Activated naive CD8-positive, alpha-beta T cell treated with anti-CD3 and anti-CD28 coated beads for 36 hours (primary cell): ENCODE measurements at regions not wholly inside any gene's neighbourhood (a gene's known extent, or its start where the extent isn't known, plus 50 kb on each side); places are given as distances from the start of the nearest gene placed in this dataset.
"Not testable (repeated sequence)": the region's sequence is repeated elsewhere in the genome, so short reads cannot be mapped to it uniquely, and the experiment has no call there.

ENCODE experiments used
- DNase-seq: peaks from one replicate; pipeline ENCODE4 v3.0.0; 2021
- H3K27ac Mint-ChIP-seq: one replicate; pipeline ENCODE4 v1.8.0; 2022; ENCODE audit warnings: mild to moderate bottlenecking, moderate library complexity, mixed read lengths
- H3K27me3 Mint-ChIP-seq: one replicate; pipeline ENCODE4 v1.8.0; 2022; ENCODE audit warnings: mild to moderate bottlenecking, mixed read lengths
- H3K36me3 Mint-ChIP-seq: one replicate; pipeline ENCODE4 v1.8.0; 2021; ENCODE audit warnings: mild to moderate bottlenecking, mixed read lengths
- H3K4me1 Mint-ChIP-seq: one replicate; pipeline ENCODE4 v1.8.0; 2021; ENCODE audit warnings: mixed read lengths
- H3K4me3 Mint-ChIP-seq: one replicate; pipeline ENCODE4 v1.8.0; 2022; ENCODE audit warnings: mild to moderate bottlenecking, moderate library complexity, mixed read lengths
- H3K9me3 Mint-ChIP-seq: one replicate; pipeline ENCODE4 v1.8.0; 2022; ENCODE audit warnings: mixed read lengths

GRCh38 chr1:173392895-173393658 is 84.1 kb upstream of the PRDX6 start:
- no peaks in the 10 kb centered on the region for H3K9me3 Mint-ChIP-seq
- no peaks in the 10 kb centered on the region for H3K27me3 Mint-ChIP-seq
- H3K36me3 Mint-ChIP-seq: peaks cover 1% of the 10 kb centered on the region
- H3K27ac Mint-ChIP-seq: no peak overlapping the region
- no peak for DNase-seq
- no peaks in the 10 kb centered on the region for H3K4me1 Mint-ChIP-seq
- no peak overlapping the region for H3K4me3 Mint-ChIP-seq

GRCh38 chr1:173393659-173394000 is 83.5 kb upstream of the PRDX6 start:
- Mint-ChIP-seq H3K27ac (no peak overlapping the region), H3K4me3 (no peak overlapping the region), H3K27me3 (no peaks in the 10 kb centered on the region), H3K4me1 (no peaks in the 10 kb centered on the region), H3K9me3 (no peaks in the 10 kb centered on the region), H3K36me3 (peaks cover 1% of the 10 kb centered on the region)
- DNase-seq: no peak

- not testable (repeated sequence) for H3K4me1 Mint-ChIP-seq, H3K9me3 Mint-ChIP-seq, H3K4me3 Mint-ChIP-seq
Measured at GRCh38 chr1:173394813-173395212, 82.3 kb upstream of the PRDX6 start.

GRCh38 chr1:173395762-173396161 is 81.4 kb upstream of the PRDX6 start:
- no peaks in the 10 kb centered on the region for H3K4me1 Mint-ChIP-seq
- H3K27me3 Mint-ChIP-seq: no peaks in the 10 kb centered on the region
- no peaks in the 10 kb centered on the region for H3K9me3 Mint-ChIP-seq
- no peak overlapping the region for H3K27ac Mint-ChIP-seq
- DNase-seq: no peak
- peaks cover 1% of the 10 kb centered on the region for H3K36me3 Mint-ChIP-seq
- H3K4me3 Mint-ChIP-seq: no peak overlapping the region

More at GRCh38 chr1:173394813-173395212, 82.3 kb upstream of the PRDX6 start:
- H3K36me3 Mint-ChIP-seq, H3K27ac Mint-ChIP-seq, H3K27me3 Mint-ChIP-seq, DNase-seq: not testable (repeated sequence)

- no peak for DNase-seq
- H3K4me3 Mint-ChIP-seq: no peak overlapping the region
- no peaks in the 10 kb centered on the region for H3K27me3 Mint-ChIP-seq
- peaks cover under 1% of the 10 kb centered on the region for H3K4me1 Mint-ChIP-seq
- H3K36me3 Mint-ChIP-seq: peaks cover 1% of the 10 kb centered on the region
- H3K27ac Mint-ChIP-seq: no peak overlapping the region
- H3K9me3 Mint-ChIP-seq: no peaks in the 10 kb centered on the region
Measured at GRCh38 chr1:173400387-173400995, 76.6 kb upstream of the PRDX6 start.

- Mint-ChIP-seq H3K4me3 (no peak overlapping the region), H3K36me3 (no peaks in the 10 kb centered on the region), H3K9me3 (no peaks in the 10 kb centered on the region), H3K27ac (no peak overlapping the region), H3K27me3 (no peaks in the 10 kb centered on the region), H3K4me1 (peaks cover 21% of the 10 kb centered on the region)
- no peak for DNase-seq
Measured at GRCh38 chr1:173403996-173404395, 73.1 kb upstream of the PRDX6 start.

GRCh38 chr1:173405281-173405680 is 71.9 kb upstream of the PRDX6 start:
- Mint-ChIP-seq H3K27ac (no peak overlapping the region), H3K27me3 (no peaks in the 10 kb centered on the region), H3K9me3 (no peaks in the 10 kb centered on the region), H3K36me3 (no peaks in the 10 kb centered on the region), H3K4me3 (no peak overlapping the region), H3K4me1 (peaks cover 32% of the 10 kb centered on the region)
- DNase-seq: no peak

GRCh38 chr1:173405834-173406233 is 71.3 kb upstream of the PRDX6 start:
- Mint-ChIP-seq H3K9me3 (no peaks in the 10 kb centered on the region), H3K27me3 (no peaks in the 10 kb centered on the region), H3K36me3 (no peaks in the 10 kb centered on the region), H3K27ac (no peak overlapping the region), H3K4me1 (peaks cover 38% of the 10 kb centered on the region), H3K4me3 (no peak overlapping the region)
- DNase-seq: no peak

- H3K27me3 Mint-ChIP-seq: no peaks in the 10 kb centered on the region
- H3K27ac Mint-ChIP-seq: peak overlapping the region; percentile 73
Measured at GRCh38 chr1:173406783-173407230, 70.3 kb upstream of the PRDX6 start.

GRCh38 chr1:173407846-173408245 is 69.3 kb upstream of the PRDX6 start:
- H3K4me1 Mint-ChIP-seq: peaks cover 51% of the 10 kb centered on the region

More at GRCh38 chr1:173406783-173407230, 70.3 kb upstream of the PRDX6 start:
- H3K9me3 Mint-ChIP-seq: no peaks in the 10 kb centered on the region
- DNase-seq: peak; percentile 29
- peak overlapping the region; percentile 68 for H3K4me3 Mint-ChIP-seq
- H3K4me1 Mint-ChIP-seq: peaks cover 44% of the 10 kb centered on the region
- H3K36me3 Mint-ChIP-seq: no peaks in the 10 kb centered on the region

GRCh38 chr1:173408886-173409285 is 68.2 kb upstream of the PRDX6 start:
- Mint-ChIP-seq H3K27ac (no peak overlapping the region), H3K9me3 (no peaks in the 10 kb centered on the region), H3K36me3 (no peaks in the 10 kb centered on the region), H3K4me1 (peaks cover 61% of the 10 kb centered on the region), H3K27me3 (no peaks in the 10 kb centered on the region), H3K4me3 (no peak overlapping the region)
- no peak for DNase-seq

More at GRCh38 chr1:173407846-173408245, 69.3 kb upstream of the PRDX6 start:
- H3K4me3 Mint-ChIP-seq: no peak overlapping the region
- no peak overlapping the region for H3K27ac Mint-ChIP-seq
- no peaks in the 10 kb centered on the region for H3K9me3 Mint-ChIP-seq
- DNase-seq: no peak
- H3K36me3 Mint-ChIP-seq: no peaks in the 10 kb centered on the region
- H3K27me3 Mint-ChIP-seq: no peaks in the 10 kb centered on the region

GRCh38 chr1:173409613-173410012 is 67.5 kb upstream of the PRDX6 start:
- no peaks in the 10 kb centered on the region for H3K9me3 Mint-ChIP-seq
- H3K4me3 Mint-ChIP-seq: no peak overlapping the region
- H3K27me3 Mint-ChIP-seq: no peaks in the 10 kb centered on the region
- H3K27ac Mint-ChIP-seq: no peak overlapping the region
- H3K36me3 Mint-ChIP-seq: no peaks in the 10 kb centered on the region
- no peak for DNase-seq
- H3K4me1 Mint-ChIP-seq: peaks cover 68% of the 10 kb centered on the region

GRCh38 chr1:173410133-173410793 is 66.9 kb upstream of the PRDX6 start:
- DNase-seq: no peak
- Mint-ChIP-seq H3K36me3 (no peaks in the 10 kb centered on the region), H3K4me1 (peaks cover 74% of the 10 kb centered on the region), H3K9me3 (no peaks in the 10 kb centered on the region), H3K4me3 (peak overlapping the region; percentile 16), H3K27ac (peak overlapping the region; percentile 73), H3K27me3 (no peaks in the 10 kb centered on the region)

GRCh38 chr1:173410794-173411236 is 66.3 kb upstream of the PRDX6 start:
- Mint-ChIP-seq H3K27ac (peak overlapping the region; percentile 73), H3K9me3 (no peaks in the 10 kb centered on the region), H3K4me3 (peak overlapping the region; percentile 16), H3K27me3 (no peaks in the 10 kb centered on the region), H3K4me1 (peaks cover 73% of the 10 kb centered on the region), H3K36me3 (no peaks in the 10 kb centered on the region)
- peak; percentile 26 for DNase-seq
